ENCODE measurements at regions not wholly inside any gene's neighbourhood (a gene's known extent, or its start where the extent isn't known, plus 50 kb on each side); places are given as distances from the start of the nearest gene placed in this dataset.

- WGBS, 2 donors: 66% methylated on average over 6 of the region's 6 CpGs
- no peaks in the 10 kb centered on the region for H3K27me3 ChIP-seq
- peak; percentile 74 for DNase-seq
- H3K4me1 ChIP-seq: peaks cover 0 to 29% (median 23%) of the 10 kb centered on the region in 4 donors
- H3K36me3 ChIP-seq: no peaks in the 10 kb centered on the region
- no peak overlapping the region for H3K4me3 ChIP-seq
- intact Hi-C loops (cut with DNase I): no loop called here
- TF ChIP-seq POLR2A (IDR thresholded peaks at IDR 0.05): no peak
- no peak for TF ChIP-seq CTCF (IDR thresholded peaks at IDR 0.05)
- TF ChIP-seq EP300 (IDR thresholded peaks at IDR 0.05): peak in 2 of 4 donors; percentile 5 to 8
- TF ChIP-seq POLR2AphosphoS5 (IDR thresholded peaks at IDR 0.05): peak in 3 of 4 donors; percentile 47 to 50 (median 49)
- no peaks in the 10 kb centered on the region for H3K9me3 ChIP-seq
- peak overlapping the region in 3 of 4 donors; percentile 17 to 59 (median 57) for H3K27ac ChIP-seq
Observed at GRCh38 chr2:12155303-12156051, 409.0 kb downstream of the LPIN1 start.

- no peak overlapping the region for H3K4me3 ChIP-seq
- no peaks in the 10 kb centered on the region for H3K27me3 ChIP-seq
- 68 to 86% methylated on average over 4 of the region's 4 CpGs for WGBS, 2 donors
- H3K36me3 ChIP-seq: no peaks in the 10 kb centered on the region
- DNase-seq: no peak
- H3K27ac ChIP-seq: no peak overlapping the region
- H3K9me3 ChIP-seq: no peaks in the 10 kb centered on the region
- TF ChIP-seq POLR2A (IDR thresholded peaks at IDR 0.05) (no peak), CTCF (IDR thresholded peaks at IDR 0.05) (no peak), POLR2AphosphoS5 (IDR thresholded peaks at IDR 0.05) (no peak)
- peaks cover 0 to 29% (median 23%) of the 10 kb centered on the region in 4 donors for H3K4me1 ChIP-seq
- intact Hi-C loops (cut with DNase I): no loop called here
Observed at GRCh38 chr2:12156349-12156748, 409.9 kb downstream of the LPIN1 start.

GRCh38 chr2:12161085-12161484 lies 414.7 kb downstream of the LPIN1 start:
- no peaks in the 10 kb centered on the region for H3K36me3 ChIP-seq
- WGBS, 2 donors: 27 to 71% methylated on average over 1 of the region's 1 CpG
- peaks cover 0 to 9% (median 8%) of the 10 kb centered on the region in 4 donors for H3K4me1 ChIP-seq
- DNase-seq: no peak
- no peaks in the 10 kb centered on the region for H3K27me3 ChIP-seq
- H3K9me3 ChIP-seq: no peaks in the 10 kb centered on the region
- intact Hi-C loops (cut with DNase I): loop anchor here (10.0 kb wide), 1 partner anchor 774 kb away; no protein-coding TSS in a partner anchor
- H3K27ac ChIP-seq: no peak overlapping the region
- no peak overlapping the region for H3K4me3 ChIP-seq
- TF ChIP-seq POLR2A (IDR thresholded peaks at IDR 0.05) (no peak), POLR2AphosphoS5 (IDR thresholded peaks at IDR 0.05) (no peak), CTCF (IDR thresholded peaks at IDR 0.05) (no peak), EP300 (IDR thresholded peaks at IDR 0.05) (no peak)

GRCh38 chr2:12162269-12163247 lies 416.1 kb downstream of the LPIN1 start:
- H3K4me3 ChIP-seq: no peak overlapping the region
- H3K27ac ChIP-seq: no peak overlapping the region
- no peaks in the 10 kb centered on the region for H3K9me3 ChIP-seq
- DNase-seq: no peak
- H3K27me3 ChIP-seq: no peaks in the 10 kb centered on the region
- intact Hi-C loops (cut with DNase I): loop anchor here (10.0 kb wide), 1 partner anchor 772 kb away; no protein-coding TSS in a partner anchor
- no peaks in the 10 kb centered on the region for H3K36me3 ChIP-seq
- H3K4me1 ChIP-seq: no peaks in the 10 kb centered on the region
- TF ChIP-seq EP300 (IDR thresholded peaks at IDR 0.05) (no peak), CTCF (IDR thresholded peaks at IDR 0.05) (no peak), POLR2AphosphoS5 (IDR thresholded peaks at IDR 0.05) (no peak), POLR2A (IDR thresholded peaks at IDR 0.05) (no peak)
- WGBS, 2 donors: 84 to 85% methylated on average over 12 of the region's 12 CpGs
